OCI-M1 (cell line): ENCODE measurements at regions not wholly inside any gene's neighbourhood (a gene's known extent, or its start where the extent isn't known, plus 50 kb on each side); places are given as distances from the start of the nearest gene placed in this dataset.

ENCODE experiments used
- DNase-seq: peaks from one replicate; lab custom pipeline; 2025; lab: John Stamatoyannopoulos, UW

DNA sequence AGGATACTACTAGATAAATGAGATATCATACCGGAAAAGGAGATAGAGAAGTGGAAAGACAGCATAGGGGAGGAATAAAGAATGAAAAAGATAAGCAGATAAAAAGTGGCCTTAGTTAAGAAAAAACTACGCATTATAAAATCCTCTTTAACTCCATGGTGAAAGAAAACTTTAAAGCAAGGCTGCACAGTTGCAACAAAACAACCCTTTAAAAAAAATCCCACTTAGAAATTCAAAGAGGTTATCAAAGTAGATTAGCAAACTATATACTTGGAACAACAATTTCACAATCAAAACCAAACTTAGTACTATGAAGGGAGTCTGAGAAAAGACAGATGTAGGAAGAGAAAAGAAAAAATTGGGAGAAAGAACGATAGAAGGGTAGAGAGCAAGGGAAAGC, 133.4 kb upstream of the OSR1 start:
- no peak for DNase-seq

DNA sequence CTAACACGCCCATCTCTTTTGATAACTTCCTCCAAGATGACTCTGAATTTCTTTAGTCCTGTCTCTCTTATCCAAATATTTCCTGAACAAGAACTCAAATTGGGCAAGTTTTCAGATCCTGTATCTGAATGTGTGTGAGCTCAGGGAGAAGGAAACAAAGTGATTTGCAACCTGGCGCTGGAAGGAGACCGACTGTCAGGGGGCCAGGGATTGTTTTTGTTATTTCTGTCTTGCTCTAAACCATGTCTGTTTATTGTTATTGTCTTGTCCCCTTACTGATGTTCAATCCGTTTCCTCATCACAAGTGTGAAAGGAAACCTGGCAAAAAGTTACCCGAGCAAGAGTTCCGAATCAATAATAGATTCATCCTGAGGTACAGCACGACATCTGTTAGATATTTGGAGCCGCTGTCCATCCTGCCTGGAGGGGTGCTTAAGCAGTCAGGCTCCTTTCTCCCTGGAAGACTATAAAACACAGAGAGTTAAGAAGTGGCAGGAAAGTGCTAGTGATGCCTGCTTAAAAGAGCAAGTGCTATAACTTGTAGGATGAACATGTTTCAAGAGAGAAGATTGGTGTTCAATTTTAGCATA, 132.5 kb upstream of the OSR1 start:
- DNase-seq = no peak

DNA sequence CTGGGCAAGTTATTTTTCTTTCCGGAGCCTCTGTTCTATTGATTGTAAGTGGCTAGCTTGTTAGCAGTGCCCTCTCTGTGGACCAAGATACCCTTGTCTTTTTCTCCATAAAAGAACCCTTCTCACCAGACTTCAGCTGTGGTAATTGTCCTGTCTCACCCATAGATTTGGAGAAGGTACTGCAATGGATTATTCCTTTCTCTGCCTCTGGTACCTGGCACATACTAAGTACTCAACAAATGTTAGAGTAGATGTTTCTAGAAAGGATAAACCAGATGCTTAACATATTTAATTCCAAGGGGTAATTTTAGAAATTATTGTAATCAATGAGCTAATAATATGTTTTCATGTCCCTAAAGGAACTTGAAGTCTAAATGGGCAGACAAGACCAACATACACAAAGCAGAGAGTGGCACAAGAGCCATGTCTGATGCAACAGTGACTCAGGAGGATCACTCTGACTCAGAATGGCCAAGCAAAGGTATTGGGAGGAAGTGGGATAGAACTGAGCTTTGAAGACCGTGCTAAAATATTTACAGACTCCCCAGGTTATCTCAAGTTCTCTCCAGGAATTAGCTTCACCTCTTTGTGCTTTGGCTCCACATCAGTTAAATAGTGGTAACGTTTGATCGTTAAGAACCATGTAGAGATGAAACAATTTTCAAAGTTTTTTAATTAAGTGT, 129.7 kb upstream of the OSR1 start:
- DNase-seq = peak; percentile 29

GRCh38 chr2:19484736-19485135, 126.3 kb upstream of the OSR1 start:
- no peak for DNase-seq

DNA sequence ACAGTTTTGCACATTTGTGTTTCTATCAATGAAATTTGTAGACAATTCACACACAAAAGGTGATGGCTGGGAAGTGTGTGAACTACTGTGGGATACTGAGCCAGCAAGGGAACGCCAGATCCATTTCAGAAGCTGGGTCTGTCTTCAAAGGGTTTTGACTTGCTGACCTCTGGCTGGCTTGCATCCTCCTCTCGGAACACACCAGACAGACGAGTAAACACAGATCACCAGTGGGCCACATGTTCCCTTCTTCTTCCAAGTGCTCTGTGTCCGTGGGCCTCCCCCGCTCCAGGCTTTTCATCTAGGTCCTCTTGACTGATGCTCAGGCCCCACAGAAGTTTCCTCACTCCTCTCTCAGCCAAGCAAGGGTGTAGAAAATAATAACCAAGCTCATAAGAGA, 122.2 kb upstream of the OSR1 start:
- no peak for DNase-seq

DNA sequence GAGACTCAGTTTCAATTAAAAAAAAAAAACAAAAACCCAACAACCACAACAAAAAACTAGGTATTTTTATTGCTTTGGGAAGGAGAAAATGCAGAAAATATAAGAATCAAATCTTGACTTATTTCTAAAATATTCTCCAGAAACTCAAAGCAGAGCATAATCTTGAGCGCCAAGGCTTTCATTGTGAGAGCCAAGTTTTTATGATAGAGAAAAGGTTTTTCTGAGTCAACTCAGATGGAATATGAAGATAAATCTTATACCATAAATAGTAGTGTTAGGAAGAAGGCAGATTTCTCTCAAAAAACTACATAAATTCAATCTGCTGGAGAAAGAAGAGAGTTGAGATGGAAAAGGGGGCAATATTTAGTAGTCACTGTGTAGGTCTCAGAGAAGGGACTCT, 121.2 kb upstream of the OSR1 start:
- no peak for DNase-seq

- no peak for DNase-seq
Observed at GRCh38 chr2:19478409-19478808, 120.0 kb upstream of the OSR1 start.

DNA sequence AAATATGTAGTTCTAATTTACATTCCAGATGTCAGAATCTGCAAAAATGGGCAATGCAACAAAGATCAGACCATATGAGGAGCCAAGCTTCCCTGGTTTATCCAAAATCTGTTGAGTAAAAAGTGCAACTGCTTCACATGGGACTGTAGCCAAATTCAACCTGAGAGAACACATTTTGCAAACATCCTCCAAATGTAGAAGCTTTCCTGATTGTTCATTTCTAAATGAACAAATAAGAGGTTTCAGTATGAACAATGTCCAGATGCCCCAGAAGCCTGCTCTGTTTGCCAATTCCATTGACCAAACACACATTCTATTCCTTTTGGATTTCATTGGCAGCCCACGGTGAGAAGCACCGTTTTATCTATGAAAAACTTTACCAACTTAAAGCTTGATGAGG, 117.9 kb upstream of the OSR1 start:
- DNase-seq = no peak

DNA sequence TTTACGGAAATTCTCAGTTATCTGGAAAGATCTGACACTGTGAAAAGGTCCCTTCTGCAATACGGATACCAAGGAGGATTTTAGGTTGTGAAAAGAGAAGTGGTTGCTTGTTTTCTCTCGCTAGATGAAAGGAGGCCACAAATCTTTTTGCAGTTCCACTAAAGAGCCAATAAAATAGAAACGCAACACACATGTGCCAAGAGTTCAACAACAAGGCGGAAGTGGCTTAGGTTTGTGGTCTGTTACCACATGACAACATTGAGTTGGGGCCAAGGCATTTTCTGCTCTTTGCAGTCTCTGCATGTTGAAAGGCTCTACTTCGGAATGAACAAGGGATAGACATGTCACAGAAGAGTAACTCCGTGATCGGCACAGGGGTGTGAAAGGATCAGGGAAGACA, 115.7 kb upstream of the OSR1 start:
- DNase-seq = peak; percentile 81

DNA sequence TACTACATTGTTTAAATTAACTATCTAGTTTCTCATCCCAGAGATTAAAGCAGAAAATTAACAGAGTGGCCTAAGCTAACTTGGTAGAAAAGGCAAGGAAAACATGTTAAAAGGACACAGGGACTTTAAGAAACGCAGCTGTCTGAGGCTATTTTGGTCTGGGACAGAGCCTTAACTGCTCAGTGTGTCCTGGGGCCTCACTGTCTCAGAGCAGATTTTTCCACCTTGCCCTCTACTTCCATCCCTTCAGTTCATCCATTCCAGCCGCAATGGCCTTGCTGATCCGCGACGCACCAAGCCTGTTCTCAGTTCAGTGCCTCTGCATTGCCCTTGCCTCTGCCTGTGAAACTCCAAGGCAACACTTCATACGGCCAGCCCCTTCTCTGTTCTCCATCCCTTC, 114.9 kb upstream of the OSR1 start:
- DNase-seq = no peak

DNA sequence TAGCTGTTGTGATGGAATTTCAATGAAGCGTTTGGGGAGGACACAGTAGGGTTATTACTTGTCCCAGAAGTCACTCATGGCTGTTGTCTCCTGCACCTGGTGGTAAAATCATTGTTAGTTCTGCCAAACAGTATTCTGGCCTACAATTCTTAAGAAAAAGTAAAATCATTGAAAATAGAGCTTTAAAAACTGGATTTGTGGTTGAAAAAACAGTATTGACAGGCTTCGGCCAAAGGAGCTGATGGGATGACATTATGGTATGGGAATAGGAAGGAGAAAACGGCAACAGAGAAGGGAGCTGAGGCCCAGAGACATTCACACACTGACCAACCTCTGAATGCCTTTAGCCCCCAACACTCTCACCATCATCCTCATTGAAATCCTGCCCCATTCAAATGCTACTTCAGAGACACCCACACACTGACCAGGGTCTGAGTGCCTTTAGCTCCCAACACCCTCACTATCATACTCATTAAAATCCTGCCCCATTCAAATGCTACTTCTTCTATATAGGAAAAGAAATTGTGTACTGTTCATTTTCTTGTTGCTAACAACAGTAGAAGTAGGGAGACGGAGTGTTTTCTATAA, 114.1 kb upstream of the OSR1 start:
- DNase-seq = no peak

- no peak for DNase-seq
Observed at GRCh38 chr2:19471491-19471890, 113.1 kb upstream of the OSR1 start.

- DNase-seq = no peak
Observed at GRCh38 chr2:19465978-19466377, 107.6 kb upstream of the OSR1 start.

GRCh38 chr2:19462256-19462645, 103.8 kb upstream of the OSR1 start:
- DNase-seq = no peak

GRCh38 chr2:19461504-19462255, 103.3 kb upstream of the OSR1 start:
- no peak for DNase-seq

- DNase-seq = no peak
Observed at GRCh38 chr2:19460761-19461160, 102.3 kb upstream of the OSR1 start.

DNA sequence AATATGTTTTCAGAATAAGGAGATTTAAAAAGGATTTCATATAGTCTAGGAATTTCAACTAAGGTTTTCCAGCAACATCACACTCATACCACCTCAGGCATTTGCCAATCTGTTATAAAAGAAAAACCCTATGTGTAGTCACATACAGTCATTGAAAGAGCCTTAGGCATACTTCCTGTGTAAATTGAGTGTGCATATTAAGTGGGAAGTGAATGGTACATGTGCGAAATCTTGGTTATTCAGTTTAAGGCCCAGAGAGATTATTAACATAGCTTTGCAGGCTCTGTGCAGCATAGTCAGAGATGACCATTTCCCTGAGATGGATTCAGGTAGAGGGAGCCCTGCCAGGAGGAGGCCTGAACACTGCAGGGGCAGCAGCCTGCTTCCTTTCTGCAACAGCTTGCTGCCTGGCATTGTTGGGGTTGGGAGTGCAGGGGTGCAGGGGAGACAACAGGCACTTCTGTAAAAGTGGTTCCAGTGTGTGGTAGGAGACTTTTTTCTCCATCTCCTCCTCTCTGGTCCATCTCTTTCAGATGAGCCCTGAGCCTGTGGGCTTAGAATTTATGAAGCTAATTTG, 100.1 kb upstream of the OSR1 start:
- DNase-seq = no peak

DNA sequence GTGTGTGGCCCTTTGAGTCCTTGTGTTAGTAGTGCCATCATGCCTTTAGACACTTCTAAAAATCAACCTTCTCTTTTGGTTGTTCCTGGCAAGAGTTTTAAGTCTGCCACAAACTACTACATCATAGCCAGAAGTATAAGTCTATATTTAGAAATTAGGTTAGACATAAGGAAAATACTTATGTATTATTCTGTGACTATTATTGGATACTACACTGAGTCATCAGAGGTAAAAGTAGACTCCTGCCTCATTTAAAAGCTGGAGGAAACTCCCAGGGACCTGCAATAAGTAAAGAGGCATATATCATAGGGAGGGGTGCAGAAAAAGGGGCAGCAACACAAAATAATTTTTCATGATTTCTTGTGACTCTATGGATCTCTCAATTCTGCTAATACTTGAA, 99.4 kb upstream of the OSR1 start:
- DNase-seq = no peak

DNA sequence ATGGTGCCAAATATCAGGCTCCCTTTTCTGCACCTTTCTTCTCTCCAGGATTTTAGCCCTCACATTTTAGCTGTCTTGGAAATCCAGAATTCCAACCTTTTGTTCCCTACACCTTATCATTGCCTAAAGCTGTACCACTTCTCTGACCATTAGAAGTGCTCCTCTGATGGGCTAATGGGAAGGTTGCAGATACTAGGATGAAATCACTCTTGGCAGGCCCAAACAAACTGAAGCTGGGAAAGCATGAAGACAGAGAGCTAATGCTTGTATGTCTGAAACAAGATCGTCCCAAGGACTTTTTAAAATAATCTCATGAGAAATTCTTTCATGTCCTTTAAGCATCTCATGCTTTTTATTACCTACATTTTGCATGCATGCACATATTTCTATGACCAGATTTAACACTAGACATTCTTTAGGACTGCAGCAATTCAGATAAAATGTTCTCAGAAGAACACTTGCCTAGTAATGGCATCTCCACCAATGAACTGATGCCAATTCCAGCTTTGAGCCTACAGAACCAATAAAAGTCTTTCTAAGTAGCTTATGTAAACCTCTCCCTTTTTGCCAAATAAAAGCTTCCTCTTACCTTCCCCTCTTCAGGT, 98.4 kb upstream of the OSR1 start:
- no peak for DNase-seq

- no peak for DNase-seq
Observed at GRCh38 chr2:19454125-19454524, 95.7 kb upstream of the OSR1 start.

DNA sequence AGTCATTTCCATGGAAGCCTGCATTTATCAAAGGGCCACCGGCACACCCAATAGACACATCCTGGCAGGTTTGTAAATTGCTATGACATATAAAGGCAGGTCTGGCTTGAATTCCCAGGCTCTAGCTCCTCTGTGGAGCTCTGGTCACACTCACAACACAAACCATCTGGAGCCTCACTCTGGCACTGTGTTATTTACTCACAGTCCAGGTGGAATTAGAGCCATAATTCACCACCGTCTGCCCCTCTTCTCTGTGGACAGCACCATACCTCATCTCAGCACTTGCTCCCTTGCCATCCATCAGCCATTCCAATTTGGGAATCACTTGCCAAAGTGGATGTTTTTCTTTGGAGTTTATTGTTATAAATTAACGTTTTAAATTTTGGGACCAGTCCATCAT, 84.3 kb upstream of the OSR1 start:
- DNase-seq = no peak

DNA sequence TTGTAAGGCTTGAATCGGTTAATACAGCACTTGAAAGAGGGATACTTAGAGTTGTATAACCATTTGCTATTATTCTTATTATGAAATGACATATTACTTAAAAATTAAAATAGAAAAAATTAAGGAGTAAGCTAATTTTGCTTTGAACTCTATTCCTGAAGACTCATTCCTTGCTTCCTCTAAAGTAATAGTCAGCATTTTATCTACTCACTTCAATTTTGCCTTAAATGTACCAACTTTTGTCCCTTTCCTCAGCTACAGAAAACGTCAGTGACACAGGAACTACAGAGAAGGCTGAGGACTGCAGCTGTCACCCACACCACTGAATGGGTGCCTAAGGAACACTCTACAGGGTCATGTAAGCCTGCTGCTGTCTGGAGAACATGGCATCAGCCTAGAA, 80.7 kb upstream of the OSR1 start:
- DNase-seq = no peak
